Left kidney (tissue), 1 donor: ENCODE measurements at regions not wholly inside any gene's neighbourhood (a gene's known extent, or its start where the extent isn't known, plus 50 kb on each side); places are given as distances from the start of the nearest gene placed in this dataset.

Experiments used
- DNase-seq: peaks from one replicate; pipeline ENCODE4 v3.0.0-alpha.2; 2013

- DNase-seq = no peak
Measured at GRCh38 chr7:12941512-12941911, 254.1 kb downstream of the ARL4A start.

GRCh38 chr7:12942609-12943008, 255.2 kb downstream of the ARL4A start:
- peak; percentile 18 for DNase-seq

DNA sequence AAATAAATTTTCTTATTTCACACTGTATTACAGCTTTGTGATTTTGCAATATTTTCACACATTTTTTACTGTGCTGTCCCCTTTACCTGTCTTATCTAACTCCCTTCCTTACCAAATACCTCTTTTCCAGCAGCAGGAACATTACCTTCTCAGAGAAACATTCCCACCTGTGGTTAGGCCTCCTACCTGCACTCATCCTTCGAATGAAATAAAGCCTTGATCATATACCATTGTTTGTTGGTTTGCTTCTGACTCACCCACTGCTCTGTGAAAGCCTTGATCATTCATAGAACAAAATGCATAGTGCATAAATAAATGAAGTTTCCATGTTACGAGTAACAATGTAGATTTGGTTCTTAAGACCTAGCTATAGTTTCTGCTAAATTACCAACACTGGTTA, 256.3 kb downstream of the ARL4A start:
- no peak for DNase-seq

DNA sequence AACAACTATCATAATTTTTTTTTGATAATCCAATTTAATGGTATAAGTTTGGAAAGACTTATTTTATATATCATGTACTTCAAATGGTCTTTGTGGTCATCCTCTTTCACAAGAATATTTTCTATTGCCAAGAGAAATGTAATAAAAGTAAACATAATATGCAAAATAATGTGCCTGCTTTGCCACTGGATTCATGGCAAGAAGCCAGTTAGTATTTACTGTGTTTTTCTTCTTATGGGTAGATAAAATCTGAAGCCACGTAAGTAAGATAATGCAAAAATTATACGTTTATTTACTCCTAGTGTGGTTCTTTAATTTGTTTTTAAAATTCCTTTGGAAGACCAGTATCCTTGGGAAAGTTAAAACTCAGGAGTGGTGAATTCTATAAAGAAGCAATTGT, 258.5 kb downstream of the ARL4A start:
- no peak for DNase-seq

GRCh38 chr7:12947465-12947864, 260.0 kb downstream of the ARL4A start:
- DNase-seq = no peak

- DNase-seq = no peak
Measured at GRCh38 chr7:12949060-12949931, 261.9 kb downstream of the ARL4A start.

GRCh38 chr7:12951397-12951801, 264.0 kb downstream of the ARL4A start:
- DNase-seq = no peak

GRCh38 chr7:12954380-12955033, 267.1 kb downstream of the ARL4A start:
- DNase-seq = no peak

DNA sequence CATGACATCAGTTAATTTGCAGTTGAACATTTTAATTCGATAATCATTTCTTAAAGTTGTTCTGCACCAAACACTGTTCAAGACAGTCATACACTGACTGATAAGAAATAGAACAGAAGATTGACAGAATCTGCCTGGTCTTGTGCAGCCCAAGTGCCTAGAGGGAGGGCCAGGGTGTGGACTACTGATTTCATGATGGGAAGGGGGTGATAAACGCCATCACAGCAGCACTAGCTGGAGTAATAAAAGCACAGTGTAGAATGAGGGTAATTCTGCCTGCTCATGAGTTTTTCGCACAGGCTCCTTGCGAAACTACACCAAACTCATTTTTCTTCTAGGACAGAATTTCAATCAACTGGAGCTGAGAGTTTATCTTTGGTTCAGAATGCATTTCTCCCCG, 270.1 kb downstream of the ARL4A start:
- no peak for DNase-seq

DNA sequence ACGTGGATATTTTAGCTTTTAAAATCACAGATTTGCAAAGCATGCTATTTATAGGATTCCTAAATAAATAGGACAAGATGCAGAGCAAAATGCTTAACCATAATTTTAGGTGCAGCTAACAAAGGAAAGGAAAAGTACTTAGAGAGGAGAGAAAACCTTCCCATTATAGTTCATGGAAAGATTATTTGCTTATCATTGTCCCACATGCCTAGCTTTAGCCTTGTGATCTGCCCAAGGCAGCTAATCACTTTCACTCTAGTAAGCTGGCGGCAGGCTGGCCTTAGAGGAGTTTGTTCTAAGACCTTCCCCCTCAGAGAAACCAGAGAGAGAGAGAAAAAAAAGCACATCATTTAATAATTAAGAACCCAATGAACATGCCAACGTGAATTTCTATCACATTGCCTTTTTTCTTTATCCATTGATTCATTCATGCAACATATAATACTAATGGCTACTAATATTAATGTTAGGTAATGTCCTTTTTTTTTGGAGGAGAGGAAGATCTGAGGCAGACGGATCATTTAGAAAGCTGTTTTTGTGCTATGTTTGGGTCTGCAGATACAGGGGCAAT, 274.6 kb downstream of the ARL4A start:
- no peak for DNase-seq

- no peak for DNase-seq
Measured at GRCh38 chr7:12963435-12963834, 276.0 kb downstream of the ARL4A start.

DNA sequence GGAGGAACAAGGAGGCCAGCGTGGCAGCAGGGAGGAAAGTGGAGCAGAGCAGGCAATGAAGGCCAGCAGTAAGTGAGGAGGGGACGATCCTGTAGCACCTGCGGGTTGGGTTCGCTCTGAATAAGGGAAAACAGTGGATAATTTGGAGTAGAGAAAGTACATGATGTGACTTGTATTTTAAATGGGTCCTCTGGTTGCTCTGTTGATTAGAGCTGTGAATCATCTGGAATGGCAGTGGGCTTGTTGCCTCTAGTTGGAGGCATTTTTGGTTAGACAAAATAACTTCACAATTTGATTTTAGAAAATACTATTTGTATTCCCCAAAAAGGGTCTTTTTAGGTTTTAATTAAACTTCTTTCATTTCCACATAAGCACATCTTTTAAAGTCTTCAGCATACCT, 277.4 kb downstream of the ARL4A start:
- DNase-seq = no peak

- DNase-seq = no peak
Measured at GRCh38 chr7:12965767-12966166, 278.3 kb downstream of the ARL4A start.

DNA sequence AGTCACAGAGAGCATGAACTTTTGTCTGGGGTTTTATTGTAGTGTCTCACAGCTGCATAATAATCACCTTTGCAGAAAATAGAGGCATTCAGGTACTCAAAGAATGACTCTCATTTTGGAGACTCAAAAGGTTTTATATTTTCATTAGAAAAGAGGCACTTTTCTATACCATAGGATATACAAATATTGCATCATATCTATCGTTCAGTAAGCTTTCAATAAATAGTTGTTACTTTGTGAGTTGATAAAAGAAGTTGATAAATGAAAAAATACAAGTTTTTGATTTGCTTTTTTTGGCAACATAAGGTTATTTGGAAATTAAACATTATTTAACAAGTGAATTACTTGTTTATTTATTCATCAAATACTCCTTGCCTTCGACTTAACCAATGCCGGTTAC, 279.9 kb downstream of the ARL4A start:
- no peak for DNase-seq

DNA sequence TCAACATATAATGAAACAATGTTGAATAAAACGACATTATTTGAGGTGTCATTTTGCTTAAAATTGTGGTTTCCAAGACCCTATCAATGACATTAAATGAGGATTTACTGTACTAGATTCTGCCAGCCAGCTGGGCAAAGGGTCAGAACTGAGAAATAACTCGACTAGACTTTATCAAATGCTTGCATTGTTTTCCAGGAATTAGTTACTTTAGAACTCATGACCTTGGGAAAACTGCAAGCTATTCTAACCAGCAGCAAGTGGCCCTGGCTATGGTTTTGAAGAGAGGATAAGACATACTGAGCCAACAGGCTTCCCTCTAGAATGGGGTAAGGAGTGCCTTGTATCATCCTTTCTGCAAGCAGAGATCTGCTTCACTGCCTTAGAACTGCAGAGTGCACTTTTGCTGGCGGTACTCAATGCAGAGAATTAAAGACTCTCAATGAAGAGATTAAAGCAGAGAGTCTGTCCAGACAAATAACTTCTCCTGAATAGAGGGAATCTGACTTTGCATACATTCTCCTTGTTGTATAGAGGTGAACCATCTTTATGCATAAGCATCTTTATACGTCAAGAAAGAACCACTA, 281.5 kb downstream of the ARL4A start:
- DNase-seq = no peak

- DNase-seq = no peak
Measured at GRCh38 chr7:12970626-12971025, 283.2 kb downstream of the ARL4A start.

- no peak for DNase-seq
Measured at GRCh38 chr7:12974451-12975166, 287.2 kb downstream of the ARL4A start.

DNA sequence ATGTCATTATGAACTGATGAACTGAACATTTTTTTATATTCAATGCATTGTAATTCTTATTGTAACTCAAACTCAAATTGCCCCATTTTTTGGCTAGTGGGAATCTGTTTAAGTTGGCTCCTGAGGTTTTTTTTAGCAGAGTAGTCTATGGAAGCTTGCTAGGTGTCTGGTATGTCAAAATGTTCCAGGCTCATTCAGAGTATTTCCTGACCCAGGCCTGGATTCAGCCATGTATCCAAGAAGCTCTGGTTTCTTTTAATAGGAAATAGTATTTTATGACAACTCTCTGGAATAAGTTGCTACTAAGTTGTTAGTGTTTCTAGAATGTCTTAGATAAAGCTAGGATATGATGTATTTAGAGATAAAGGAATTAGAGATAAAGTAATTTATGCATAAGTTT, 288.0 kb downstream of the ARL4A start:
- DNase-seq = no peak

- no peak for DNase-seq
Measured at GRCh38 chr7:12979181-12979580, 291.7 kb downstream of the ARL4A start.

DNA sequence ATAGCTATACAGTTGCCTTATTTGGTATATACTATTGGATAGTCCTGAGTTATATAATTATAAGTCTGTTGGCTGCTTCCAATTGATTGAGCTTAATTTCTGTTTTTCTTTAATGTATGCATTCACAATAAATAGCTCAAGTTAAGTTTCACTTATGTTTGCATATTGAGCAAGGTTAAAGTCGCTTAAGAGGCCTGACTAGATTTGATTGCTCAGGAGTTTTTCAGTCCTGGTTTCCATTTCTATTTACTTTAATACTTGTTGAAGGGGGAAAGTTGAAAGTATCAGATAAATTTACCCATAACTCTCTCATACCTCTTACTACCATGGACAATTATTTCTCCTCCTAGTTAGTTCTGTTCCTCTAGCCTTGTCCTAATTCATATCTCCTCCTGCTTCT, 294.7 kb downstream of the ARL4A start:
- DNase-seq = no peak

DNA sequence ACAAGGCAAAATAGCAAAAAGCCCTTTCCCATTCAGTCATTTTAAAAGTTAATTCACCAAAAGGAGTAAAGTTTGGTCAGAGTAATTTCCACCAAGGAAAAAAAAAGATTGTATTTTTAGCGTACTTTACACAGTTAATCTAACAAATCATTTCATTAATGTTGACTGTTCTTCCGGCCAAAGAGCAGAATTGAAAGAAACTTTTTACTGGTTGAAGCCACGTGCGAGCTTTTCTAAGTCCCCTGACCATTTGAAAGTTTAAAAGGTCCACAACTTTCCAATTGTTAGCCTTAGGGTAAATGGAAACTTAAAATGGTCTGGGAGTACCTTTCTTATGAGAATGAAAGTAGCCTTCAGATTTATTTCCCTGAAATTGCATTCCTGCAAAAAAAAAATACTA, 296.7 kb downstream of the ARL4A start:
- DNase-seq = no peak

DNA sequence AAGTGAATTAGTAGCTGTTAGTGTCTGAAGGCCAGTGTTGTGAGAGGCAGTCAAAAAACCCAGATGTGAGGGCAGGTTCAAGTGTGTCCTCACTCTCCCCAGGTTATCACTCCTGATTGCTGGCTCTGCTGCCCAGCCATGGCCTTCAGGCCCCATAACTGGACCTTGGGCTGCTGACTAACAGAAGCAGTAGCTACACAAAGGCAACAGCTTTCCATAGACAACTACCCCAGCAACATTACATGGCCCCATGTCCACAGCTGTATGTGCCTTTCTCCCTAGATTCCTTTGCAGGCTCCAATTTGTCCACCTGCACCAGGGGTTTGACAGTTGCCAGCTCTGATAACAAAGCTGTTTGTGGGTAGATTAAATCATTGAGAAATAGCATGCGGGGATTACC, 297.8 kb downstream of the ARL4A start:
- DNase-seq = no peak
